ENCODE measurements at regions not wholly inside any gene's neighbourhood (a gene's known extent, or its start where the extent isn't known, plus 50 kb on each side); places are given as distances from the start of the nearest gene placed in this dataset.

GRCh38 chr7:12769444-12769843, 82.0 kb downstream of the ARL4A start:
- intact Hi-C loops (cut with DNase I; ENCODE audit: low total_unique reads), result no loop called here
- TF ChIP-seq, protein P1, sequence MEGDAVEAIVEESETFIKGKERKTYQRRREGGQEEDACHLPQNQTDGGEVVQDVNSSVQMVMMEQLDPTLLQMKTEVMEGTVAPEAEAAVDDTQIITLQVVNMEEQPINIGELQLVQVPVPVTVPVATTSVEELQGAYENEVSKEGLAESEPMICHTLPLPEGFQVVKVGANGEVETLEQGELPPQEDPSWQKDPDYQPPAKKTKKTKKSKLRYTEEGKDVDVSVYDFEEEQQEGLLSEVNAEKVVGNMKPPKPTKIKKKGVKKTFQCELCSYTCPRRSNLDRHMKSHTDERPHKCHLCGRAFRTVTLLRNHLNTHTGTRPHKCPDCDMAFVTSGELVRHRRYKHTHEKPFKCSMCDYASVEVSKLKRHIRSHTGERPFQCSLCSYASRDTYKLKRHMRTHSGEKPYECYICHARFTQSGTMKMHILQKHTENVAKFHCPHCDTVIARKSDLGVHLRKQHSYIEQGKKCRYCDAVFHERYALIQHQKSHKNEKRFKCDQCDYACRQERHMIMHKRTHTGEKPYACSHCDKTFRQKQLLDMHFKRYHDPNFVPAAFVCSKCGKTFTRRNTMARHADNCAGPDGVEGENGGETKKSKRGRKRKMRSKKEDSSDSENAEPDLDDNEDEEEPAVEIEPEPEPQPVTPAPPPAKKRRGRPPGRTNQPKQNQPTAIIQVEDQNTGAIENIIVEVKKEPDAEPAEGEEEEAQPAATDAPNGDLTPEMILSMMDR (IDR thresholded peaks at IDR 0.05), result no peak
- no peak for DNase-seq
- Histone ChIP-seq H3K9me3 (no peaks in the 10 kb centered on the region), H3K27ac (no peak overlapping the region), H3K4me1 (peaks cover 0 to 11% (median 4%) of the 10 kb centered on the region in 4 donors), H3K36me3 (no peaks in the 10 kb centered on the region), H3K27me3 (no peaks in the 10 kb centered on the region), H3K4me3 (no peak overlapping the region)

GRCh38 chr7:12770227-12770975, 83.0 kb downstream of the ARL4A start:
- H3K27ac ChIP-seq, result no peak overlapping the region
- H3K36me3 ChIP-seq, result no peaks in the 10 kb centered on the region
- H3K4me3 ChIP-seq, result no peak overlapping the region
- intact Hi-C loops (cut with DNase I; ENCODE audit: low total_unique reads), result no loop called here
- DNase-seq, result no peak
- H3K4me1 ChIP-seq, result peaks cover 0 to 11% (median 4%) of the 10 kb centered on the region in 4 donors
- TF ChIP-seq, protein P1 (IDR thresholded peaks at IDR 0.05), result no peak
- no peaks in the 10 kb centered on the region for H3K27me3 ChIP-seq
- H3K9me3 ChIP-seq, result no peaks in the 10 kb centered on the region

DNA sequence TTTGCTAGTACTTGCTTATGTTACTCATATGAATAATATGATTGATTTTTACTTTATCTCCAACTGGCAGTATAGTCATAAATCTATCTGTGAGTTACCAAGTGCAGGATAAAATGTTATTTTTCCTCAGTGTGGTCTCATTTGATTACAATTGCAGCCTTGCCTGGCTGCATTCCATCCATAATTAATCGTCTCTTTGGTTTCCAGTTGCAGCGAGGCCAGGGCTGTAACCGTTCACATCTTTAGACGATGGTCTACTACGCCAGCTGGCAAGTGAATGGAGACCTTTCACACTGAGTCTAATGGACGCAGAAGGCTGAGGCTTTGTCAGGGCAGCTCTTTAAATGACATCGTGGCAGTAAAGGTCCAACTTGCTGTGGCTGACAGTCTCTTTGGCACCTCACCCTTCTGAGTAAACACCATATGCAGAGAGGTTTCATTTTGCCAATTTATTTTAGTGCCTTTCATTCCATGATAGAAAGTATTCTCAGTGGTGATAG, 84.0 kb downstream of the ARL4A start:
- intact Hi-C loops (cut with DNase I; ENCODE audit: low total_unique reads), result no loop called here
- Histone ChIP-seq H3K4me1 (peaks cover 0 to 11% (median 4%) of the 10 kb centered on the region in 4 donors), H3K27ac (no peak overlapping the region), H3K9me3 (no peaks in the 10 kb centered on the region), H3K27me3 (no peaks in the 10 kb centered on the region), H3K4me3 (no peak overlapping the region), H3K36me3 (no peaks in the 10 kb centered on the region)
- TF ChIP-seq, protein P1 (IDR thresholded peaks at IDR 0.05), result no peak
- peak in 1 of 2 donors; percentile 31 for DNase-seq

GRCh38 chr7:12772768-12773167, 85.3 kb downstream of the ARL4A start:
- intact Hi-C loops (cut with DNase I; ENCODE audit: low total_unique reads), result no loop called here
- Histone ChIP-seq H3K4me1 (peaks cover 0 to 11% (median 4%) of the 10 kb centered on the region in 4 donors), H3K36me3 (no peaks in the 10 kb centered on the region), H3K27ac (no peak overlapping the region), H3K27me3 (no peaks in the 10 kb centered on the region), H3K4me3 (no peak overlapping the region), H3K9me3 (no peaks in the 10 kb centered on the region)
- TF ChIP-seq, protein P1 (IDR thresholded peaks at IDR 0.05), result no peak
- no peak for DNase-seq

- no peaks in the 10 kb centered on the region for H3K4me1 ChIP-seq
- no peak overlapping the region for H3K4me3 ChIP-seq
- no peak overlapping the region for H3K27ac ChIP-seq
- DNase-seq, result no peak
- intact Hi-C loops (cut with DNase I; ENCODE audit: low total_unique reads), result no loop called here
- H3K9me3 ChIP-seq, result no peaks in the 10 kb centered on the region
- no peaks in the 10 kb centered on the region for H3K36me3 ChIP-seq
- TF ChIP-seq, protein P1 (IDR thresholded peaks at IDR 0.05), result no peak
- no peaks in the 10 kb centered on the region for H3K27me3 ChIP-seq
Measured at GRCh38 chr7:12777257-12777656, 89.8 kb downstream of the ARL4A start.
